ENCODE measurements at regions not wholly inside any gene's neighbourhood (a gene's known extent, or its start where the extent isn't known, plus 50 kb on each side); places are given as distances from the start of the nearest gene placed in this dataset.

GRCh38 chr13:74706801-74707200 is 572.6 kb upstream of the KLF12 start:
- TF ChIP-seq CTCF (IDR thresholded peaks at IDR 0.05) (no peak), EP300 (IDR thresholded peaks at IDR 0.05) (no peak), POLR2A (IDR thresholded peaks at IDR 0.05) (no peak)

Data from ovary (tissue), 3 donors.